HepG2 (cell line): ENCODE measurements at regions not wholly inside any gene's neighbourhood (a gene's known extent, or its start where the extent isn't known, plus 50 kb on each side); places are given as distances from the start of the nearest gene placed in this dataset.

Experiments
- CTCF ChIP-seq: sonication (generic); formaldehyde crosslinking; IDR thresholded peaks from 2 replicates; pipeline ENCODE4 v1.5.0; 2020; ENCODE audit warnings: mild to moderate bottlenecking, missing genetic modification reagents, moderate library complexity
- NCOA5 ChIP-seq: sonication (generic); formaldehyde crosslinking; IDR thresholded peaks from 2 replicates; pipeline ENCODE4 v1.4.0; 2020; ENCODE audit warnings: missing genetic modification reagents
- NFIC ChIP-seq: IDR thresholded peaks from 2 replicates; pipeline ENCODE4 v1.6.1; 2012; ENCODE audit warnings: mild to moderate bottlenecking, low read length, inconsistent platforms
- POLR2A ChIP-seq, 2 experiments: IDR thresholded peaks; 2 replicates each; pipeline ENCODE4 v1.6.1; 2011; ENCODE audit warnings: low read depth in 2 of 2, low read length in 2 of 2, mild to moderate bottlenecking in 1 of 2, moderate library complexity in 1 of 2; ENCODE audit not compliant: insufficient read depth in 1 of 2

- TF ChIP-seq NFIC, result no peak
- no peak for TF ChIP-seq CTCF (CRISPR knock-in tag)
- no peak for TF ChIP-seq NCOA5 (CRISPR knock-in tag)
- no peak for TF ChIP-seq POLR2A (IDR thresholded peaks at IDR 0.05; ENCODE audit: insufficient read depth in 1 of 2, low read depth in 2 of 2, low read length in 2 of 2)
Observed at GRCh38 chr17:6365200-6365943, 69.5 kb downstream of the AIPL1 start.
